GM19324 (cell line): ENCODE measurements at regions not wholly inside any gene's neighbourhood (a gene's known extent, or its start where the extent isn't known, plus 50 kb on each side); places are given as distances from the start of the nearest gene placed in this dataset.
"Not testable (repeated sequence)": the region's sequence is repeated elsewhere in the genome, so short reads cannot be mapped to it uniquely, and the experiment has no call there.

Experiments used
- ATAC-seq: cut with Tn5 transposase; IDR thresholded peaks from one replicate; pipeline ENCODE4 v1.9.1; 2021; ENCODE audit warnings: mild to moderate bottlenecking, moderate library complexity; ENCODE audit not compliant: unreplicated experiment, low FRiP score

GRCh38 chr9:39559384-39559783 is 203.9 kb downstream of the SPATA31A1 start:
- ATAC-seq = not testable (repeated sequence)

GRCh38 chr9:39566782-39567181 is 211.3 kb downstream of the SPATA31A1 start:
- not testable (repeated sequence) for ATAC-seq

GRCh38 chr9:39567396-39567795 is 211.9 kb downstream of the SPATA31A1 start:
- not testable (repeated sequence) for ATAC-seq

- not testable (repeated sequence) for ATAC-seq
Measured at GRCh38 chr9:39568900-39569299, 213.4 kb downstream of the SPATA31A1 start.

- ATAC-seq = not testable (repeated sequence)
Measured at GRCh38 chr9:39573024-39574022, 217.9 kb downstream of the SPATA31A1 start.

- not testable (repeated sequence) for ATAC-seq
Measured at GRCh38 chr9:39579000-39579399, 223.5 kb downstream of the SPATA31A1 start.

GRCh38 chr9:39581296-39581695 is 225.8 kb downstream of the SPATA31A1 start:
- ATAC-seq = not testable (repeated sequence)

- not testable (repeated sequence) for ATAC-seq
Measured at GRCh38 chr9:39582677-39583412, 227.4 kb downstream of the SPATA31A1 start.

- not testable (repeated sequence) for ATAC-seq
Measured at GRCh38 chr9:39583413-39583747, 227.9 kb downstream of the SPATA31A1 start.

- ATAC-seq = not testable (repeated sequence)
Measured at GRCh38 chr9:39585233-39585632, 229.8 kb downstream of the SPATA31A1 start.

- ATAC-seq = no peak
Measured at GRCh38 chr9:39587844-39588499, 232.5 kb downstream of the SPATA31A1 start.

GRCh38 chr9:39588500-39589137 is 233.2 kb downstream of the SPATA31A1 start:
- no peak for ATAC-seq

GRCh38 chr9:39604089-39604488 is 248.6 kb downstream of the SPATA31A1 start:
- not testable (repeated sequence) for ATAC-seq

- ATAC-seq = peak; percentile 99
Measured at GRCh38 chr9:39611449-39612231, 256.2 kb downstream of the SPATA31A1 start.

GRCh38 chr9:39616480-39616879 is 261.0 kb downstream of the SPATA31A1 start:
- ATAC-seq = not testable (repeated sequence)

- not testable (repeated sequence) for ATAC-seq
Measured at GRCh38 chr9:39624048-39624447, 268.6 kb downstream of the SPATA31A1 start.

- ATAC-seq = not testable (repeated sequence)
Measured at GRCh38 chr9:39632071-39632470, 276.6 kb downstream of the SPATA31A1 start.

GRCh38 chr9:39649029-39649428 is 293.6 kb downstream of the SPATA31A1 start:
- not testable (repeated sequence) for ATAC-seq

GRCh38 chr9:39656960-39657603 is 301.6 kb downstream of the SPATA31A1 start:
- ATAC-seq = peak; percentile 72
